ENCODE measurements at regions not wholly inside any gene's neighbourhood (a gene's known extent, or its start where the extent isn't known, plus 50 kb on each side); places are given as distances from the start of the nearest gene placed in this dataset.

DNA sequence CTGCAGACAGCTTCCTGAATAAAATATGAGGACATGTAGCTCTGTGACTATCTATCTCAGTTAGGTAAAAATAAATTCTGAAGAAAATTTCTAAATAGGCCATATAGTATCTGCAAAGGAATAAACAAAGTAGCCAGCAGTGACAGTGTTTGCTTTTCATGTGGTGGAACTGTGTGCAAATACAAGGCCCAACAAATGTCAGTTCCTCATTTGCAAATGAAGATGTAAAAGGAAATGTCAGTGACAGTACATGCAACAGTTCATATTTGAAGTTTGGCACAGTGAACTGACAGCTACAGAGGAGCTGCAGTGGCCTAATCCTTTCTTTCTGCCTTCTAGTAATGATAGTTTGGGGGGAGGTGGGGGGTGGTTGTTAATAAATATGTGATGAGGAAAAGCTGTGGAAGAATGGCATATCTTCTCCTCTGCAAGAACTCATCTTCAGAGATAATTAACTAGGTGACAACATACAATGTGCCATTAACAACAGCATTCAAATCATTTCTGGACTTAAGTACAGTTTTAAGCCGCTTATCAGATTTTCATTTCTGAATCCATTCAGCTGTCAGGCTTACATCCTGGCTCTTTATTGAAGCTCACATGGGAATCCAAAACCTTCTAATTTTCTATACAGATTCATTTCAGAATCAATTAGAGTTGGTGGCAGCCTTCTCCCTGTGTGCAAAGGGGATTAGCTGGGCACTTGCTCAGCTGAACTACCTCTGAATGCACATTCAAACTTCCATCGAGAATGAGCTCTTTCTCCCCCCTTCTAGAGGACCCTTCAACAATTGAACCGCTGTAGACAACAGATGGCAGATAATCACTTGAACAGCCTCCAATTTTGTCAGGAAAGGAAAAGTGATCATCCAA lies 1059.0 kb upstream of the EPHA7 start:
- TF ChIP-seq, protein P1, sequence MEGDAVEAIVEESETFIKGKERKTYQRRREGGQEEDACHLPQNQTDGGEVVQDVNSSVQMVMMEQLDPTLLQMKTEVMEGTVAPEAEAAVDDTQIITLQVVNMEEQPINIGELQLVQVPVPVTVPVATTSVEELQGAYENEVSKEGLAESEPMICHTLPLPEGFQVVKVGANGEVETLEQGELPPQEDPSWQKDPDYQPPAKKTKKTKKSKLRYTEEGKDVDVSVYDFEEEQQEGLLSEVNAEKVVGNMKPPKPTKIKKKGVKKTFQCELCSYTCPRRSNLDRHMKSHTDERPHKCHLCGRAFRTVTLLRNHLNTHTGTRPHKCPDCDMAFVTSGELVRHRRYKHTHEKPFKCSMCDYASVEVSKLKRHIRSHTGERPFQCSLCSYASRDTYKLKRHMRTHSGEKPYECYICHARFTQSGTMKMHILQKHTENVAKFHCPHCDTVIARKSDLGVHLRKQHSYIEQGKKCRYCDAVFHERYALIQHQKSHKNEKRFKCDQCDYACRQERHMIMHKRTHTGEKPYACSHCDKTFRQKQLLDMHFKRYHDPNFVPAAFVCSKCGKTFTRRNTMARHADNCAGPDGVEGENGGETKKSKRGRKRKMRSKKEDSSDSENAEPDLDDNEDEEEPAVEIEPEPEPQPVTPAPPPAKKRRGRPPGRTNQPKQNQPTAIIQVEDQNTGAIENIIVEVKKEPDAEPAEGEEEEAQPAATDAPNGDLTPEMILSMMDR (IDR thresholded peaks at IDR 0.05): no peak
- no peak for TF ChIP-seq POLR2A (IDR thresholded peaks at IDR 0.05)

Measured in adrenal gland (tissue), 5 donors.